Osteocyte (in vitro differentiated cells): ENCODE measurements at regions not wholly inside any gene's neighbourhood (a gene's known extent, or its start where the extent isn't known, plus 50 kb on each side); places are given as distances from the start of the nearest gene placed in this dataset.
"Not testable (repeated sequence)": the region's sequence is repeated elsewhere in the genome, so short reads cannot be mapped to it uniquely, and the experiment has no call there.

Source experiments
- DNase-seq: peaks from one replicate; pipeline ENCODE4 v3.0.0; 2021; ENCODE audit warnings: mixed read lengths; ENCODE audit not compliant: unreplicated experiment; ENCODE audit errors: extremely low spot score
- H3K27ac Mint-ChIP-seq: one replicate; pipeline ENCODE4 v1.8.0; 2021; ENCODE audit warnings: mild to moderate bottlenecking, mixed read lengths; ENCODE audit not compliant: unreplicated experiment
- H3K27me3 Mint-ChIP-seq: one replicate; pipeline ENCODE4 v1.8.0; 2021; ENCODE audit warnings: mixed read lengths; ENCODE audit not compliant: unreplicated experiment
- H3K36me3 Mint-ChIP-seq: one replicate; pipeline ENCODE4 v1.8.0; 2021; ENCODE audit warnings: mixed read lengths; ENCODE audit not compliant: unreplicated experiment
- H3K4me1 Mint-ChIP-seq: one replicate; pipeline ENCODE4 v1.8.0; 2021; ENCODE audit warnings: mixed read lengths; ENCODE audit not compliant: unreplicated experiment
- H3K4me3 Mint-ChIP-seq: one replicate; pipeline ENCODE4 v1.8.0; 2021; ENCODE audit warnings: mild to moderate bottlenecking, moderate library complexity, mixed read lengths; ENCODE audit not compliant: unreplicated experiment
- H3K9me3 Mint-ChIP-seq: one replicate; pipeline ENCODE4 v1.8.0; 2021; ENCODE audit warnings: mixed read lengths; ENCODE audit not compliant: unreplicated experiment
- CTCF ChIP-seq: fragments of 200-600 bp; sonication (generic); IDR thresholded peaks from 2 replicates; pipeline ENCODE4 v1.5.0; 2021; ENCODE audit warnings: antibody characterized with exemption, mild to moderate bottlenecking, moderate library complexity

GRCh38 chr1:221863635-221864034 is 121.7 kb upstream of the DUSP10 start:
- Mint-ChIP-seq H3K27me3 (peaks cover 2% of the 10 kb centered on the region), H3K9me3 (no peaks in the 10 kb centered on the region), H3K4me3 (no peak overlapping the region), H3K4me1 (peaks cover 2% of the 10 kb centered on the region), H3K36me3 (no peaks in the 10 kb centered on the region), H3K27ac (no peak overlapping the region)
- no peak for TF ChIP-seq CTCF
- no peak for DNase-seq

DNA sequence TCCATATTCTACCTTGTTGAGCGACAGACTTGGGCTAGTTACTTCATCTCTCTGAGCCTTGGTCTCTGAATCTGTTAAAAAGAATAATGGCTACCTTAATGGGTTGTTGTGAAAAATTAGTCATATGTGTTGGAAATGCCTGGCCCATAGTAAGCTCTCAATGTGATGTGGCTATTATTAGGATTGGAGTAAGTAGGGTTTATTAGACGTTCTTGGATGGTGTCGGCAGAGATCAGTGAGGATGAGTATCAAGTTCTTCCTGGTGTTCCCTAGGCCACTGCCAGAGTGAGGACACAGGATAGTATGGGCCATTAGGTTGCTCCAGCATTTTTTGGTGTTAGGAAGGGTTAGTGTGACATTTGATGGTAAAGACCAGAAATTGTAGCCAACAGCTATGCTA is 121.1 kb upstream of the DUSP10 start:
- Mint-ChIP-seq H3K36me3 (no peaks in the 10 kb centered on the region), H3K9me3 (no peaks in the 10 kb centered on the region), H3K4me3 (no peak overlapping the region), H3K27me3 (peaks cover 2% of the 10 kb centered on the region), H3K27ac (no peak overlapping the region), H3K4me1 (no peaks in the 10 kb centered on the region)
- TF ChIP-seq CTCF: no peak
- no peak for DNase-seq

- H3K27me3 Mint-ChIP-seq: peaks cover 2% of the 10 kb centered on the region
- H3K27ac Mint-ChIP-seq: no peak overlapping the region
- no peak for DNase-seq
- H3K36me3 Mint-ChIP-seq: no peaks in the 10 kb centered on the region
- no peak for TF ChIP-seq CTCF
- no peaks in the 10 kb centered on the region for H3K9me3 Mint-ChIP-seq
- H3K4me1 Mint-ChIP-seq: peaks cover 3% of the 10 kb centered on the region
- no peak overlapping the region for H3K4me3 Mint-ChIP-seq
Observed at GRCh38 chr1:221858818-221859611, 117.1 kb upstream of the DUSP10 start.

- not testable (repeated sequence) for H3K9me3 Mint-ChIP-seq, H3K27ac Mint-ChIP-seq, H3K27me3 Mint-ChIP-seq, H3K36me3 Mint-ChIP-seq, H3K4me3 Mint-ChIP-seq, DNase-seq, H3K4me1 Mint-ChIP-seq
- peak; percentile 22 for TF ChIP-seq CTCF
Observed at GRCh38 chr1:221857094-221857444, 115.2 kb upstream of the DUSP10 start.

GRCh38 chr1:221856228-221857093 is 114.6 kb upstream of the DUSP10 start:
- H3K9me3 Mint-ChIP-seq: no peaks in the 10 kb centered on the region
- DNase-seq: no peak
- H3K27ac Mint-ChIP-seq: no peak overlapping the region
- TF ChIP-seq CTCF: no peak
- H3K36me3 Mint-ChIP-seq: no peaks in the 10 kb centered on the region
- H3K4me1 Mint-ChIP-seq: peaks cover 6% of the 10 kb centered on the region
- H3K27me3 Mint-ChIP-seq: peaks cover 2% of the 10 kb centered on the region
- H3K4me3 Mint-ChIP-seq: no peak overlapping the region
